WERI-Rb-1 (cell line): ENCODE measurements at regions not wholly inside any gene's neighbourhood (a gene's known extent, or its start where the extent isn't known, plus 50 kb on each side); places are given as distances from the start of the nearest gene placed in this dataset.

Source experiments
- DNase-seq: peaks from one replicate; pipeline ENCODE4 v3.0.0-alpha.2; 2020
- H3K27ac ChIP-seq: fragments of 250-450 bp; sonication (Bioruptor Pico); 2 replicates; pipeline ENCODE4 v1.5.1; 2020; ENCODE audit warnings: mild to moderate bottlenecking, moderate library complexity
- H3K27me3 ChIP-seq: fragments of 250-450 bp; sonication (Bioruptor Pico); 2 replicates; pipeline ENCODE4 v1.5.1; 2021; ENCODE audit warnings: mild to moderate bottlenecking, low read depth, moderate library complexity; ENCODE audit not compliant: insufficient read depth, severe bottlenecking
- H3K36me3 ChIP-seq: fragments of 250-450 bp; sonication (Bioruptor Pico); 2 replicates; pipeline ENCODE4 v1.5.1; 2020; ENCODE audit warnings: mild to moderate bottlenecking, moderate library complexity
- H3K4me3 ChIP-seq: 2 replicates; pipeline ENCODE4 v1.5.1; 2011; ENCODE audit warnings: low read depth, mild to moderate bottlenecking, control low read depth, low read length
- H3K9me3 ChIP-seq: fragments of 250-450 bp; sonication (Bioruptor Pico); 2 replicates; pipeline ENCODE4 v1.5.1; 2021; ENCODE audit warnings: mild to moderate bottlenecking, moderate library complexity; ENCODE audit not compliant: severe bottlenecking
- TF ChIP-seq, protein P1 (sequence below): IDR thresholded peaks from 2 replicates; pipeline ENCODE4 v1.5.1; 2011; ENCODE audit warnings: low read depth, mild to moderate bottlenecking, control low read depth, inconsistent platforms, low read length

- TF ChIP-seq, protein P1, sequence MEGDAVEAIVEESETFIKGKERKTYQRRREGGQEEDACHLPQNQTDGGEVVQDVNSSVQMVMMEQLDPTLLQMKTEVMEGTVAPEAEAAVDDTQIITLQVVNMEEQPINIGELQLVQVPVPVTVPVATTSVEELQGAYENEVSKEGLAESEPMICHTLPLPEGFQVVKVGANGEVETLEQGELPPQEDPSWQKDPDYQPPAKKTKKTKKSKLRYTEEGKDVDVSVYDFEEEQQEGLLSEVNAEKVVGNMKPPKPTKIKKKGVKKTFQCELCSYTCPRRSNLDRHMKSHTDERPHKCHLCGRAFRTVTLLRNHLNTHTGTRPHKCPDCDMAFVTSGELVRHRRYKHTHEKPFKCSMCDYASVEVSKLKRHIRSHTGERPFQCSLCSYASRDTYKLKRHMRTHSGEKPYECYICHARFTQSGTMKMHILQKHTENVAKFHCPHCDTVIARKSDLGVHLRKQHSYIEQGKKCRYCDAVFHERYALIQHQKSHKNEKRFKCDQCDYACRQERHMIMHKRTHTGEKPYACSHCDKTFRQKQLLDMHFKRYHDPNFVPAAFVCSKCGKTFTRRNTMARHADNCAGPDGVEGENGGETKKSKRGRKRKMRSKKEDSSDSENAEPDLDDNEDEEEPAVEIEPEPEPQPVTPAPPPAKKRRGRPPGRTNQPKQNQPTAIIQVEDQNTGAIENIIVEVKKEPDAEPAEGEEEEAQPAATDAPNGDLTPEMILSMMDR: no peak
- Histone ChIP-seq H3K27ac (no peak overlapping the region), H3K27me3 (peaks cover 8% of the 10 kb centered on the region), H3K9me3 (no peaks in the 10 kb centered on the region), H3K36me3 (no peaks in the 10 kb centered on the region), H3K4me3 (no peak overlapping the region)
- no peak for DNase-seq
These were observed 605.4 kb downstream of the INHBA start for GRCh38 chr7:41097501-41097900.

- no peak overlapping the region for H3K4me3 ChIP-seq
- no peak overlapping the region for H3K27ac ChIP-seq
- TF ChIP-seq, protein P1: no peak
- no peak for DNase-seq
- no peaks in the 10 kb centered on the region for H3K36me3 ChIP-seq
- H3K27me3 ChIP-seq: peaks cover 6% of the 10 kb centered on the region
- H3K9me3 ChIP-seq: no peaks in the 10 kb centered on the region
These were observed 606.0 kb downstream of the INHBA start for GRCh38 chr7:41096917-41097316.

DNA sequence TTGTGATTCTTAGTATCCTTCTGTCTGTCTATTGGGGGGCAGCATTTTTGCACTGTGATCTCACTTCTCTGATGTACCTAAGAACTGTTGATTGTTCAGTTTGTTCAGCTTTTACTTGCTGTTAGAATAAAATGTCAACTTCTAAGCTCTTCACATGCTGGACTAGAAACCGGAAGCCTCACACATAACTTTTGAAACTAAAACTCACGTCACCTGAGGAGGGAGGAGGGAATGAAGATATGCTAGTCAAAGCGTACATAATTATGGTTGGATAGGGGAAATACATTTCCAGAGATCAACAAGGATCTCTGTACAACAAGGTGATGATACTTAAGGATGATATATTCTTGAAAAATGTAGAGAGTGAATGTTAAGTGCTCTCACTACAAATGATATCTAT is 609.7 kb downstream of the INHBA start:
- Histone ChIP-seq H3K4me3 (no peak overlapping the region), H3K27me3 (peaks cover 6% of the 10 kb centered on the region), H3K36me3 (no peaks in the 10 kb centered on the region), H3K9me3 (no peaks in the 10 kb centered on the region), H3K27ac (no peak overlapping the region)
- DNase-seq: no peak
- TF ChIP-seq, protein P1: no peak

GRCh38 chr7:41085244-41085643 is 617.6 kb downstream of the INHBA start:
- Histone ChIP-seq H3K27me3 (peaks cover 11% of the 10 kb centered on the region), H3K9me3 (no peaks in the 10 kb centered on the region), H3K27ac (no peak overlapping the region), H3K4me3 (no peak overlapping the region), H3K36me3 (no peaks in the 10 kb centered on the region)
- TF ChIP-seq, protein P1: no peak
- DNase-seq: no peak

GRCh38 chr7:41084381-41084780 is 618.5 kb downstream of the INHBA start:
- H3K4me3 ChIP-seq: no peak overlapping the region
- no peaks in the 10 kb centered on the region for H3K36me3 ChIP-seq
- no peak for DNase-seq
- H3K27me3 ChIP-seq: peaks cover 11% of the 10 kb centered on the region
- no peak overlapping the region for H3K27ac ChIP-seq
- H3K9me3 ChIP-seq: no peaks in the 10 kb centered on the region
- TF ChIP-seq, protein P1: no peak

- H3K4me3 ChIP-seq: no peak overlapping the region
- H3K27ac ChIP-seq: no peak overlapping the region
- no peaks in the 10 kb centered on the region for H3K36me3 ChIP-seq
- peaks cover 11% of the 10 kb centered on the region for H3K27me3 ChIP-seq
- H3K9me3 ChIP-seq: no peaks in the 10 kb centered on the region
- no peak for DNase-seq
- TF ChIP-seq, protein P1: no peak
These were observed 633.3 kb downstream of the INHBA start for GRCh38 chr7:41069635-41070034.
